K562 (cell line): ENCODE measurements at regions not wholly inside any gene's neighbourhood (a gene's known extent, or its start where the extent isn't known, plus 50 kb on each side); places are given as distances from the start of the nearest gene placed in this dataset.

Experiments
- ATAC-seq: fragments of 200-7000 bp; cut with Tn5 transposase; 3 replicates; pipeline ENCODE4 v1.9.1; 2020; ENCODE audit warnings: moderate library complexity
- BruUV-seq: library from RNA; stranded (reverse); fragments of 400-500 nt; replicated peaks from 2 replicates; lab custom pipeline; 2021; lab: Mats Ljungman, UMichigan
- CTCF ChIA-PET: fragments of 300-600 bp; formaldehyde crosslinking; extraction: SDS; loops from one replicate; lab custom pipeline; 2021; ENCODE audit warnings: low intra/inter-chr PET ratio; lab: Yijun Ruan, JAX
- POLR2A ChIA-PET: fragments of 300-600, 350-650 bp; sonication (Branson Sonifier 250); formaldehyde crosslinking; extraction: SDS; loops from one replicate; lab custom pipeline; 2021; ENCODE audit warnings: antibody characterized with exemption, inconsistent platforms; lab: Yijun Ruan, JAX
- DNase-seq, 4 experiments: peaks; one replicate each; pipeline versions ENCODE4 v3.0.0 to v3.0.0-alpha.2; 2011 to 2018; ENCODE audit warnings: low spot score in 3 of 4, mixed read lengths in 3 of 4; ENCODE audit errors: extremely low read depth in 1 of 4
- FAIRE-seq: peaks from 2 replicates; lab custom pipeline; 2011; peaks lifted over from hg19 to GRCh38; lab: Jason Lieb, UNC
- H2AFZ ChIP-seq: 2 replicates; pipeline ENCODE4 v1.6.0; 2011; ENCODE audit warnings: low read depth, low read length, control low read depth, inconsistent platforms
- H3K27ac ChIP-seq: fragments of 200-600 bp; 3 replicates; pipeline ENCODE4 v1.8.0; 2011; ENCODE audit warnings: low read depth, mild to moderate bottlenecking, control low read depth, inconsistent platforms, low read length, moderate library complexity, mixed read lengths; ENCODE audit errors: extremely low read depth
- H3K27me3 ChIP-seq, 2 experiments: fragments of 300-600 bp in 1 of 2; 2 replicates in 1 of 2; 3 replicates in 1 of 2; pipeline versions ENCODE4 v1.6.0 to v1.8.0; 2011; ENCODE audit warnings: inconsistent platforms in 2 of 2, low read length in 2 of 2, mild to moderate bottlenecking in 1 of 2, mixed read lengths in 1 of 2, moderate library complexity in 1 of 2; ENCODE audit not compliant: control insufficient read depth in 2 of 2, insufficient read depth in 2 of 2
- H3K36me3 ChIP-seq: fragments of 300-600 bp; 3 replicates; pipeline ENCODE4 v1.8.0; 2011; ENCODE audit warnings: mild to moderate bottlenecking, low read length, inconsistent platforms; ENCODE audit not compliant: control insufficient read depth, insufficient read depth
- H3K4me1 ChIP-seq, 2 experiments: fragments of 200-600 bp in 1 of 2; replicated peaks in 1 of 2; 2 replicates in 1 of 2; 3 replicates in 1 of 2; pipeline versions ENCODE4 v1.5.1 to v1.8.0; 2011; ENCODE audit warnings: inconsistent platforms in 2 of 2, low read length in 2 of 2, mild to moderate bottlenecking in 1 of 2, mixed read lengths in 1 of 2, moderate library complexity in 1 of 2; ENCODE audit not compliant: control insufficient read depth in 2 of 2, insufficient read depth in 2 of 2
- H3K4me2 ChIP-seq: 2 replicates; pipeline ENCODE4 v1.6.1; 2011; ENCODE audit warnings: low read length, control low read depth, inconsistent platforms, mixed read lengths; ENCODE audit not compliant: insufficient read depth
- H3K4me3 ChIP-seq: fragments of 200-600 bp; sonication (generic), shearing (Covaris generic); 2 replicates; pipeline ENCODE4 v1.5.1; 2016; ENCODE audit warnings: control low read depth, inconsistent platforms
- H3K79me2 ChIP-seq: fragments of 200-600 bp; 3 replicates; pipeline ENCODE4 v1.8.0; 2011; ENCODE audit warnings: low read length, inconsistent platforms; ENCODE audit not compliant: control insufficient read depth, insufficient read depth
- H3K9ac ChIP-seq, 2 experiments: 2 replicates each; pipeline versions ENCODE4 v1.6.0 to v1.6.1; 2011; ENCODE audit warnings: low read depth in 2 of 2, low read length in 2 of 2, control low read depth in 1 of 2, inconsistent platforms in 1 of 2, mild to moderate bottlenecking in 1 of 2, mixed read lengths in 1 of 2; ENCODE audit not compliant: insufficient read depth in 1 of 2
- H3K9me1 ChIP-seq: one replicate; pipeline ENCODE4 v1.6.0; 2011; ENCODE audit warnings: inconsistent platforms, mild to moderate bottlenecking, low read length, moderate library complexity; ENCODE audit not compliant: control insufficient read depth, insufficient read depth
- H3K9me3 ChIP-seq: replicated peaks from 2 replicates; pipeline ENCODE4 v1.5.1; 2011; ENCODE audit warnings: low read depth, low read length, inconsistent platforms; ENCODE audit not compliant: control insufficient read depth, insufficient read depth
- H4K20me1 ChIP-seq: replicated peaks from 2 replicates; pipeline ENCODE4 v1.6.1; 2011; ENCODE audit warnings: low read length, inconsistent platforms, mixed read lengths; ENCODE audit not compliant: control insufficient read depth, insufficient read depth
- CREB1 ChIP-seq, 2 experiments: sonication (generic) in 1 of 2; formaldehyde crosslinking in 1 of 2; IDR thresholded peaks; 2 replicates each; pipeline versions ENCODE4 v1.6.1 to v1.8.0; 2012 to 2022; ENCODE audit warnings: inconsistent platforms in 1 of 2, mild to moderate bottlenecking in 1 of 2, missing genetic modification reagents in 1 of 2, moderate library complexity in 1 of 2
- CTBP1 ChIP-seq: fragments of 450-650 bp; IDR thresholded peaks from 2 replicates; pipeline ENCODE4 v1.6.1; 2016; ENCODE audit warnings: borderline replicate concordance
- MIER1 ChIP-seq: fragments of 450-650 bp; IDR thresholded peaks from 2 replicates; pipeline ENCODE4 v1.6.1; 2016; ENCODE audit warnings: antibody characterized with exemption, mild to moderate bottlenecking, low read depth
- TOE1 ChIP-seq, 2 experiments: fragments of 450-650 bp in 1 of 2; sonication (generic) in 1 of 2; formaldehyde crosslinking in 1 of 2; IDR thresholded peaks; 2 replicates each; pipeline versions ENCODE4 v1.7.1 to v1.8.0; 2016 to 2022; ENCODE audit warnings: borderline replicate concordance in 2 of 2, mild to moderate bottlenecking in 2 of 2, antibody characterized with exemption in 1 of 2, inconsistent platforms in 1 of 2, low read depth in 1 of 2, missing genetic modification reagents in 1 of 2, moderate library complexity in 1 of 2
- XRCC3 ChIP-seq: fragments of 450-650 bp; IDR thresholded peaks from 2 replicates; pipeline ENCODE4 v1.6.1; 2017; ENCODE audit warnings: mild to moderate bottlenecking, moderate library complexity
- ZNF212 ChIP-seq: fragments of 450-650 bp; formaldehyde crosslinking; IDR thresholded peaks from 2 replicates; pipeline ENCODE4 v1.4.0; 2020; ENCODE audit warnings: mild to moderate bottlenecking
- ZNF431 ChIP-seq: sonication (generic); formaldehyde crosslinking; IDR thresholded peaks from 2 replicates; pipeline ENCODE4 v1.8.0; 2022; ENCODE audit warnings: mild to moderate bottlenecking, missing genetic modification reagents
- ZNF696 ChIP-seq: fragments of 250-450 bp; sonication (Bioruptor Pico); conservative IDR thresholded peaks from 2 replicates; pipeline ENCODE4 v1.4.0; 2020; ENCODE audit warnings: mild to moderate bottlenecking, moderate library complexity
- in situ Hi-C: fragments of 300-500 bp; cut with MboI; formaldehyde crosslinking; loops from 4 replicates; pipeline ENCODE4 v1.15.0; 2018; ENCODE audit warnings: inconsistent platforms, mixed read lengths
- intact Hi-C: fragments of 100-400 bp; cut with micrococcal nuclease; formaldehyde crosslinking; loops from 2 replicates; pipeline ENCODE4 v1.14.2; 2022
- TF ChIP-seq, protein P1 (sequence below), 3 experiments: IDR thresholded peaks in 2 of 3; conservative IDR thresholded peaks in 1 of 3; 2 replicates each; pipeline ENCODE4 v1.5.1; 2011 to 2012; ENCODE audit warnings: low read length in 3 of 3, mild to moderate bottlenecking in 3 of 3, control low read depth in 2 of 3, improper control_type of control experiment in 1 of 3, inconsistent platforms in 1 of 3, low read depth in 1 of 3, mixed read lengths in 1 of 3, moderate library complexity in 1 of 3; ENCODE audit not compliant: insufficient read depth in 2 of 3

DNA sequence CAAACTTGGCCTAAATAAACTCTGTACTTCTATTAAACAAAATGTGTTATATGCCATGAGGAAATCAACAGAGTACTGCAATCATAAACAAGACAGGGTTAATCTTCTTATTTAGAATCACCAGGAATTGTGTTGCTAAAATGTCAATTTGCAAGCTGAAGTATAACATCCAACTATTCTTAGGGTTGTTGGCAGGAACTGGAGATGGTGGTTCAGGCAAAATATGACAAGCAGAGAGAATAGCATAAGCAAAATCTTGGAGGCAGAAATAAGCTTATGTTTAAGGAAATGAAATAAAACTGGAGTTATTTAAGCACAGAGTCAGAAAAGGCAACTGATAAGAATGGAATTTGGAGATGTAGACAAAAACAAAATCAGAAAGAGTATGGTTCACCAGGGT lies 463.8 kb upstream of the SLC8A1 start:
- intact Hi-C loops (no loop called here), in situ Hi-C loops (no loop called here)
- TF ChIP-seq CTBP1: no peak
- TF ChIP-seq, protein P1, sequence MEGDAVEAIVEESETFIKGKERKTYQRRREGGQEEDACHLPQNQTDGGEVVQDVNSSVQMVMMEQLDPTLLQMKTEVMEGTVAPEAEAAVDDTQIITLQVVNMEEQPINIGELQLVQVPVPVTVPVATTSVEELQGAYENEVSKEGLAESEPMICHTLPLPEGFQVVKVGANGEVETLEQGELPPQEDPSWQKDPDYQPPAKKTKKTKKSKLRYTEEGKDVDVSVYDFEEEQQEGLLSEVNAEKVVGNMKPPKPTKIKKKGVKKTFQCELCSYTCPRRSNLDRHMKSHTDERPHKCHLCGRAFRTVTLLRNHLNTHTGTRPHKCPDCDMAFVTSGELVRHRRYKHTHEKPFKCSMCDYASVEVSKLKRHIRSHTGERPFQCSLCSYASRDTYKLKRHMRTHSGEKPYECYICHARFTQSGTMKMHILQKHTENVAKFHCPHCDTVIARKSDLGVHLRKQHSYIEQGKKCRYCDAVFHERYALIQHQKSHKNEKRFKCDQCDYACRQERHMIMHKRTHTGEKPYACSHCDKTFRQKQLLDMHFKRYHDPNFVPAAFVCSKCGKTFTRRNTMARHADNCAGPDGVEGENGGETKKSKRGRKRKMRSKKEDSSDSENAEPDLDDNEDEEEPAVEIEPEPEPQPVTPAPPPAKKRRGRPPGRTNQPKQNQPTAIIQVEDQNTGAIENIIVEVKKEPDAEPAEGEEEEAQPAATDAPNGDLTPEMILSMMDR (IDR thresholded peaks at IDR 0.05 in 2 of 3, conservative IDR thresholded peaks at IDR 0.05 in 1 of 3; ENCODE audit: insufficient read depth in 2 of 3, low read depth in 1 of 3, low read length in 3 of 3): no peak
- no peak for TF ChIP-seq TOE1 (IDR thresholded peaks at IDR 0.05; ENCODE audit: borderline replicate concordance)
- TF ChIP-seq TOE1 (CRISPR knock-in tag; IDR thresholded peaks at IDR 0.05; ENCODE audit: borderline replicate concordance, low read depth): no peak
- TF ChIP-seq ZNF431 (CRISPR knock-in tag): no peak
- TF ChIP-seq CREB1 (IDR thresholded peaks at IDR 0.05): no peak
- no peak for TF ChIP-seq CREB1 (CRISPR knock-in tag; IDR thresholded peaks at IDR 0.05)
- TF ChIP-seq ZNF696 (CRISPR knock-in tag): no peak
- no peak for TF ChIP-seq XRCC3
- no peak for TF ChIP-seq MIER1
- no peak for TF ChIP-seq ZNF212 (CRISPR knock-in tag)
- no peak overlapping the region for H3K9ac ChIP-seq
- no TSS peak for BruUV-seq
- no peaks in the 10 kb centered on the region for H3K9me3 ChIP-seq
- no peak overlapping the region for H2AFZ ChIP-seq
- no peaks in the 10 kb centered on the region for H4K20me1 ChIP-seq
- ChIA-PET POLR2A (no interaction called here), CTCF (no interaction called here)
- no peak for ATAC-seq
- no peak for FAIRE-seq
- no peaks in the 10 kb centered on the region for H3K4me1 ChIP-seq
- no peak overlapping the region for H3K4me3 ChIP-seq
- H3K4me2 ChIP-seq: no peak overlapping the region
- no peaks in the 10 kb centered on the region for H3K9me1 ChIP-seq
- no peak overlapping the region for H3K27ac ChIP-seq
- no peaks in the 10 kb centered on the region for H3K36me3 ChIP-seq
- no peaks in the 10 kb centered on the region for H3K27me3 ChIP-seq
- H3K79me2 ChIP-seq: no peaks in the 10 kb centered on the region
- DNase-seq: no peak
